K562 (cell line): ENCODE measurements at regions not wholly inside any gene's neighbourhood (a gene's known extent, or its start where the extent isn't known, plus 50 kb on each side); places are given as distances from the start of the nearest gene placed in this dataset.

Experiments
- ATAC-seq: fragments of 200-7000 bp; cut with Tn5 transposase; 3 replicates; pipeline ENCODE4 v1.9.1; 2020; ENCODE audit warnings: moderate library complexity
- BruUV-seq: library from RNA; stranded (reverse); fragments of 400-500 nt; replicated peaks from 2 replicates; lab custom pipeline; 2021; lab: Mats Ljungman, UMichigan
- CTCF ChIA-PET: fragments of 300-600 bp; formaldehyde crosslinking; extraction: SDS; loops from one replicate; lab custom pipeline; 2021; ENCODE audit warnings: low intra/inter-chr PET ratio; lab: Yijun Ruan, JAX
- POLR2A ChIA-PET: fragments of 300-600, 350-650 bp; sonication (Branson Sonifier 250); formaldehyde crosslinking; extraction: SDS; loops from one replicate; lab custom pipeline; 2021; ENCODE audit warnings: antibody characterized with exemption, inconsistent platforms; lab: Yijun Ruan, JAX
- DNase-seq, 4 experiments: peaks; one replicate each; pipeline versions ENCODE4 v3.0.0 to v3.0.0-alpha.2; 2011 to 2018; ENCODE audit warnings: low spot score in 3 of 4, mixed read lengths in 3 of 4; ENCODE audit errors: extremely low read depth in 1 of 4
- FAIRE-seq: peaks from 2 replicates; lab custom pipeline; 2011; peaks lifted over from hg19 to GRCh38; lab: Jason Lieb, UNC
- H2AFZ ChIP-seq: 2 replicates; pipeline ENCODE4 v1.6.0; 2011; ENCODE audit warnings: low read depth, low read length, control low read depth, inconsistent platforms
- H3K27ac ChIP-seq: fragments of 200-600 bp; 3 replicates; pipeline ENCODE4 v1.8.0; 2011; ENCODE audit warnings: low read depth, mild to moderate bottlenecking, control low read depth, inconsistent platforms, low read length, moderate library complexity, mixed read lengths; ENCODE audit errors: extremely low read depth
- H3K27me3 ChIP-seq, 2 experiments: fragments of 300-600 bp in 1 of 2; 2 replicates in 1 of 2; 3 replicates in 1 of 2; pipeline versions ENCODE4 v1.6.0 to v1.8.0; 2011; ENCODE audit warnings: inconsistent platforms in 2 of 2, low read length in 2 of 2, mild to moderate bottlenecking in 1 of 2, mixed read lengths in 1 of 2, moderate library complexity in 1 of 2; ENCODE audit not compliant: control insufficient read depth in 2 of 2, insufficient read depth in 2 of 2
- H3K36me3 ChIP-seq: fragments of 300-600 bp; 3 replicates; pipeline ENCODE4 v1.8.0; 2011; ENCODE audit warnings: mild to moderate bottlenecking, low read length, inconsistent platforms; ENCODE audit not compliant: control insufficient read depth, insufficient read depth
- H3K4me1 ChIP-seq, 2 experiments: fragments of 200-600 bp in 1 of 2; replicated peaks in 1 of 2; 2 replicates in 1 of 2; 3 replicates in 1 of 2; pipeline versions ENCODE4 v1.5.1 to v1.8.0; 2011; ENCODE audit warnings: inconsistent platforms in 2 of 2, low read length in 2 of 2, mild to moderate bottlenecking in 1 of 2, mixed read lengths in 1 of 2, moderate library complexity in 1 of 2; ENCODE audit not compliant: control insufficient read depth in 2 of 2, insufficient read depth in 2 of 2
- H3K4me2 ChIP-seq: 2 replicates; pipeline ENCODE4 v1.6.1; 2011; ENCODE audit warnings: low read length, control low read depth, inconsistent platforms, mixed read lengths; ENCODE audit not compliant: insufficient read depth
- H3K4me3 ChIP-seq: fragments of 200-600 bp; sonication (generic), shearing (Covaris generic); 2 replicates; pipeline ENCODE4 v1.5.1; 2016; ENCODE audit warnings: control low read depth, inconsistent platforms
- H3K79me2 ChIP-seq: fragments of 200-600 bp; 3 replicates; pipeline ENCODE4 v1.8.0; 2011; ENCODE audit warnings: low read length, inconsistent platforms; ENCODE audit not compliant: control insufficient read depth, insufficient read depth
- H3K9ac ChIP-seq, 2 experiments: 2 replicates each; pipeline versions ENCODE4 v1.6.0 to v1.6.1; 2011; ENCODE audit warnings: low read depth in 2 of 2, low read length in 2 of 2, control low read depth in 1 of 2, inconsistent platforms in 1 of 2, mild to moderate bottlenecking in 1 of 2, mixed read lengths in 1 of 2; ENCODE audit not compliant: insufficient read depth in 1 of 2
- H3K9me1 ChIP-seq: one replicate; pipeline ENCODE4 v1.6.0; 2011; ENCODE audit warnings: inconsistent platforms, mild to moderate bottlenecking, low read length, moderate library complexity; ENCODE audit not compliant: control insufficient read depth, insufficient read depth
- H3K9me3 ChIP-seq: replicated peaks from 2 replicates; pipeline ENCODE4 v1.5.1; 2011; ENCODE audit warnings: low read depth, low read length, inconsistent platforms; ENCODE audit not compliant: control insufficient read depth, insufficient read depth
- H4K20me1 ChIP-seq: replicated peaks from 2 replicates; pipeline ENCODE4 v1.6.1; 2011; ENCODE audit warnings: low read length, inconsistent platforms, mixed read lengths; ENCODE audit not compliant: control insufficient read depth, insufficient read depth
- ARNT ChIP-seq, 2 experiments: fragments of 450-650 bp; IDR thresholded peaks; 2 replicates each; pipeline ENCODE4 v1.6.1; 2016; ENCODE audit warnings: mild to moderate bottlenecking in 1 of 2
- BRF1 ChIP-seq: IDR thresholded peaks from 3 replicates; pipeline ENCODE4 v1.6.1; 2011; ENCODE audit warnings: borderline replicate concordance, mild to moderate bottlenecking; ENCODE audit not compliant: insufficient read length; ENCODE audit errors: extremely low read depth
- CBX8 ChIP-seq: fragments of 200-600 bp; sonication (generic); IDR thresholded peaks from 2 replicates; pipeline ENCODE4 v1.6.1; 2012; ENCODE audit warnings: borderline replicate concordance, mixed run types, low read depth, mild to moderate bottlenecking, moderate library complexity, mixed read lengths, low read length, control low read depth, inconsistent platforms; ENCODE audit not compliant: poor library complexity, severe bottlenecking; ENCODE audit errors: extremely low read depth
- ETV1 ChIP-seq: fragments of 450-650 bp; conservative IDR thresholded peaks from 2 replicates; pipeline ENCODE4 v1.6.1; 2016; ENCODE audit warnings: missing genetic modification characterization, control low read depth, low read depth, missing compliant biosample characterization
- FUS ChIP-seq: fragments of 200-400 bp; formaldehyde crosslinking; optimal IDR thresholded peaks from 2 replicates; pipeline ENCODE3; 2017; ENCODE audit warnings: low read depth, low read length
- NFE2L1 ChIP-seq: fragments of 450-650 bp; IDR thresholded peaks from 2 replicates; pipeline ENCODE4 v1.6.1; 2016; ENCODE audit warnings: missing genetic modification characterization, low read depth, mild to moderate bottlenecking, missing compliant biosample characterization, moderate library complexity, borderline replicate concordance
- POLR3G ChIP-seq: IDR thresholded peaks from 2 replicates; pipeline ENCODE4 v1.6.1; 2011; ENCODE audit not compliant: insufficient read length, insufficient replicate concordance; ENCODE audit errors: extremely low read depth
- PREB ChIP-seq: sonication (generic); formaldehyde crosslinking; IDR thresholded peaks from 2 replicates; pipeline ENCODE4 v1.8.1; 2023; ENCODE audit warnings: mild to moderate bottlenecking, missing genetic modification reagents
- SMAD1 ChIP-seq: fragments of 150-350 bp; IDR thresholded peaks from 2 replicates; pipeline ENCODE4 v1.6.1; 2014; ENCODE audit warnings: low read length, low read depth; ENCODE audit not compliant: partially characterized antibody
- SP1 ChIP-seq: sonication (generic); formaldehyde crosslinking; IDR thresholded peaks from 2 replicates; pipeline ENCODE4 v1.8.1; 2022; ENCODE audit warnings: mild to moderate bottlenecking, missing genetic modification reagents
- UBTF ChIP-seq, 2 experiments: IDR thresholded peaks; 2 replicates each; pipeline ENCODE4 v1.6.1; 2012; ENCODE audit warnings: improper control_type of control experiment in 2 of 2, low read depth in 2 of 2, low read length in 2 of 2, borderline replicate concordance in 1 of 2
- ZBTB17 ChIP-seq: fragments of 450-650 bp; formaldehyde crosslinking; IDR thresholded peaks from 2 replicates; pipeline ENCODE4 v1.4.0; 2020; ENCODE audit warnings: mild to moderate bottlenecking
- ZNF224 ChIP-seq: sonication (generic); formaldehyde crosslinking; IDR thresholded peaks from 2 replicates; pipeline ENCODE4 v1.8.0; 2022; ENCODE audit warnings: mild to moderate bottlenecking, missing genetic modification reagents
- ZNF507 ChIP-seq: conservative IDR thresholded peaks from 2 replicates; pipeline ENCODE4 v1.6.1; 2017; ENCODE audit warnings: missing genetic modification characterization, missing compliant biosample characterization
- ZNF511 ChIP-seq: sonication (generic); formaldehyde crosslinking; IDR thresholded peaks from 2 replicates; pipeline ENCODE4 v1.8.0; 2022; ENCODE audit warnings: mild to moderate bottlenecking, missing genetic modification reagents
- in situ Hi-C: fragments of 300-500 bp; cut with MboI; formaldehyde crosslinking; loops from 4 replicates; pipeline ENCODE4 v1.15.0; 2018; ENCODE audit warnings: inconsistent platforms, mixed read lengths
- intact Hi-C: fragments of 100-400 bp; cut with micrococcal nuclease; formaldehyde crosslinking; loops from 2 replicates; pipeline ENCODE4 v1.14.2; 2022
- TF ChIP-seq, protein P1 (sequence below): fragments of 250-450 bp; sonication (Bioruptor Pico); IDR thresholded peaks from 2 replicates; pipeline ENCODE4 v1.8.0; 2021; ENCODE audit warnings: moderate library complexity, mild to moderate bottlenecking, inconsistent platforms
- TF ChIP-seq, protein P2 (sequence below): sonication (generic); formaldehyde crosslinking; IDR thresholded peaks from 2 replicates; pipeline ENCODE4 v1.8.0; 2023; ENCODE audit warnings: mild to moderate bottlenecking, missing genetic modification reagents

GRCh38 chr13:105465745-105466144 is 1069.7 kb downstream of the EFNB2 start, which contains the start of gene DAOA (continued):
- no peak for TF ChIP-seq ZNF224 (CRISPR knock-in tag)
- no peak for TF ChIP-seq ZNF507
- TF ChIP-seq, protein P1, sequence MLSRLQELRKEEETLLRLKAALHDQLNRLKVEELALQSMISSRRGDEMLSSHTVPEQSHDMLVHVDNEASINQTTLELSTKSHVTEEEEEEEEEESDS (CRISPR knock-in tag), result no peak
- TF ChIP-seq, protein P2, sequence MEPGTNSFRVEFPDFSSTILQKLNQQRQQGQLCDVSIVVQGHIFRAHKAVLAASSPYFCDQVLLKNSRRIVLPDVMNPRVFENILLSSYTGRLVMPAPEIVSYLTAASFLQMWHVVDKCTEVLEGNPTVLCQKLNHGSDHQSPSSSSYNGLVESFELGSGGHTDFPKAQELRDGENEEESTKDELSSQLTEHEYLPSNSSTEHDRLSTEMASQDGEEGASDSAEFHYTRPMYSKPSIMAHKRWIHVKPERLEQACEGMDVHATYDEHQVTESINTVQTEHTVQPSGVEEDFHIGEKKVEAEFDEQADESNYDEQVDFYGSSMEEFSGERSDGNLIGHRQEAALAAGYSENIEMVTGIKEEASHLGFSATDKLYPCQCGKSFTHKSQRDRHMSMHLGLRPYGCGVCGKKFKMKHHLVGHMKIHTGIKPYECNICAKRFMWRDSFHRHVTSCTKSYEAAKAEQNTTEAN (CRISPR knock-in tag), result no peak
- TF ChIP-seq, all 486 proteins: peak for 0

DNA sequence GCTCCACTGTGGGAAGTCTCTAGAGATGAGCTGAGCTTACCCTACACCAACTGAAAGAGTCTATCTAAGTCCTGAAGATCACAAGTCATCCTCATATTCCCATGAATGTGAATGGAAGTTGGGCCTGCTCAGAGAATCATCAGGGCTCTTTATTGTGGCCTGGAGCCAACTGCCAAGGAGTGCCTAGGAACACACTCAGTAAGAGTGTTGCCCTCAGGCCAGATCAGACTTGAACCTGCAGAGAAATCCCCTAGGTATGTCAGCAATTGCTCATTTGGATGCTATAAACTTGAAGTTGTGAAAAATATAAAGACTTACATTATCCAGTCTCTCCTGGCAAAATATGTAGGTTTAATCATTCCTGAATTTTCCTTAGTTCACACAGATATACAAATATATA is 1070.2 kb downstream of the EFNB2 start:
- H3K9me1 ChIP-seq, result no peaks in the 10 kb centered on the region
- in situ Hi-C loops (no loop called here), intact Hi-C loops (no loop called here)
- H3K4me1 ChIP-seq, result no peaks in the 10 kb centered on the region
- ATAC-seq, result no peak
- no peak overlapping the region for H2AFZ ChIP-seq
- POLR2A ChIA-PET, result no interaction called here
- no peak overlapping the region for H3K4me3 ChIP-seq
- CTCF ChIA-PET, result no interaction called here
- H3K4me2 ChIP-seq, result no peak overlapping the region
- no peaks in the 10 kb centered on the region for H3K79me2 ChIP-seq
- no peak for FAIRE-seq
- DNase-seq, result no peak
- no peaks in the 10 kb centered on the region for H3K9me3 ChIP-seq
- H3K27me3 ChIP-seq, result no peaks in the 10 kb centered on the region
- no peaks in the 10 kb centered on the region for H3K36me3 ChIP-seq
- H3K9ac ChIP-seq, result no peak overlapping the region
- H4K20me1 ChIP-seq, result no peaks in the 10 kb centered on the region
- no peak for TF ChIP-seq NFE2L1 (tag)
- no peak for TF ChIP-seq BRF1
- TF ChIP-seq ZNF511 (CRISPR knock-in tag), result no peak
- no peak for TF ChIP-seq PREB (CRISPR knock-in tag)
- no peak for TF ChIP-seq FUS
- no peak for TF ChIP-seq ZBTB17 (CRISPR knock-in tag)
- no peak for TF ChIP-seq UBTF (IDR thresholded peaks at IDR 0.05; ENCODE audit: borderline replicate concordance in 1 of 2, low read depth in 2 of 2, low read length in 2 of 2)
- TF ChIP-seq POLR3G, result no peak
- no peak for TF ChIP-seq ARNT (IDR thresholded peaks at IDR 0.05)
- TF ChIP-seq ETV1 (tag), result no peak
- TF ChIP-seq CBX8, result no peak
- TF ChIP-seq SMAD1, result no peak
- TF ChIP-seq SP1 (CRISPR knock-in tag), result no peak
- no peak overlapping the region for H3K27ac ChIP-seq
- no TSS peak for BruUV-seq
